ENCODE measurements at regions not wholly inside any gene's neighbourhood (a gene's known extent, or its start where the extent isn't known, plus 50 kb on each side); places are given as distances from the start of the nearest gene placed in this dataset.
"Not testable (repeated sequence)": the region's sequence is repeated elsewhere in the genome, so short reads cannot be mapped to it uniquely, and the experiment has no call there.

DNA sequence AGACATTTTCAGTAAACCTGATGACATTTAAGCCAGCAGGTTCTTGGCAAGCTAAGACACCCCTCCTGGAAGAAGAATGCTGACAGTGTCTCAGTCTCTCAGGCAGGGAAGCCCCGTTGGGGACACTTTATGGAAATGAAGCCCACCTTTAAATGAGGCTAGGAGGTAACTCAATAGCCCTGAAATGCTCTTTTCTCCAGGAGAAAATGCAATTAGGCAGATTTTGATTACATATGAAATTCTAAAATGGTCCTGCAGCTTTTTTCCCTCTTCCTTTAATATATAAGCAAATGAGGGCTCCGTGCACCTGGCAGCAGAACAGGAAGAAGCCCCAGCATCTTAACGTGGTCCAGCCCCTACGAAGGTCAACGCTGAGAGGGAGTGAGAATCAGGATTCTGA, 65.8 kb upstream of the CHST15 start:
- no peak for DNase-seq

DNA sequence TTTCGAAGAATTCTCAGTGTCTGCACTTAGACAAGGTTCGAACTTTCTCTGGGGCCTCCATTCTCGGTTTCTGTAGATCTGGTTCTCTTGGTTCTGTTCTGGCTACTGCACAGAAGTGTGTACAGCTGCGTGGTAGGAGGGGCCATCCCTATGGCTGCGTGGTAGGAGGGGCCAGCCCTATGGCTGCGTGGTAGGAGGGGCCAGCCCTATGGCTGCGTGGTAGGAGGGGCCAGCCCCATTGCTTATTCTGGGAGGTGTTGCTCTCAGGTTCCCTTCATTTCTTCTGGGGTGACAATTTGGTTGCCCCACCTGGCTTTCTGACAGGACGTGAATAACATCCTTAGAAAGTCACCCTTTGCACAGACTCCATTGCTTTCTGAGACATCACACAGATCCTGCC, 65.2 kb upstream of the CHST15 start:
- DNase-seq: no peak

DNA sequence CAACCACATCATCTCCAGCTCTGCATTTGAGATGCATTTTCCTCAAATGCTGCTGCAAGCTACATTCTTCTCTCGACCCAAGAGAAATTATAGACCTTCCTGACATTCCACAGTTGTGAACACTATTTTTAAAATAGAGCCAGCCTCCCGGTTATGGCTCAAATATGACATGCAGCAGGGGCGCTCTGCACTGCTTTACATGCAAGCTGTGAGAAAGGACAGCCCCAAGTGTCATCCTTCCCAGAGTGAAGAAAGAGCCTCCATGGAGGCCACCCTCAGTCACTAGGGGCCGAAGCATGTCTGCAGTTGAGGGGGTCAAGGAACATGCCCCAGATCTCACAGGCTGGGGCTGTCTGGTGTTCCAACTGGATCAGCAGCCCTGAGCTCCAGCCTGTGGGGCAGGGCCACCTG, 63.9 kb upstream of the CHST15 start:
- DNase-seq: no peak

DNA sequence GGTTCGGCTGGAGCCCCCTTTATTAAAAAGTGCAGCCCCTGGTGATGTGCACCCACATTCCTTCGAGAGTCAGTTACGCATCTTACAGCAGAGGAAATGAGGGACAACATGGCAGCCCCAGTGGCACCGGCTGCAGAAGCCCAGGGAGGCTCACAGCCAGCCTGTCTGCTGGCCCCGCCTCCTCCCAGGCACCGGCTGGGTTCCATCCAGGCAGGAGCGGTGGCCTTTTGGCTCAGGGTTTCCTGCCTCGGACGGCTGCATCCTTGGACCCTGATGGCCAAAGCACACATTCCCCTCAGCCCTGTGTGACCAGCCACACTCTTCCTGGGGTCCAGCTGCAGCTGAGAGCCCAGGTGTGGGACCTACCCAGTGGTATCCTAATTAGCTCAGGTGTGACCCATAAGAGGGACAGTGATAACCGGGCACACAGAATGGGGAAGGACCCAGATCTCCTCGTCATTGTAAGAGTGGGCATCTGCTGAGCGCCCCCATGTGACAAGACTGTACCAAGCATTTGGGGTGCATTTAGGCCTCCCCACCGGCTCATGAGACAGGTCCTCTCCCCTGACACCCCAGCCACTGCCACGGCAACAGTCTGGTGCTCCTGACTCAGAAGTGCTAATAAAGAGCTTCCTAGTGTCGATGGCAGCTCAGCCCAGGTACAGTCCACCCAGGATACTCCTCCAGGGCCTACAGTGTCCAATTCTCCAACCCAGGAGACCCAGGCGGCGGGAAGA, 63.3 kb upstream of the CHST15 start:
- no peak for DNase-seq

DNA sequence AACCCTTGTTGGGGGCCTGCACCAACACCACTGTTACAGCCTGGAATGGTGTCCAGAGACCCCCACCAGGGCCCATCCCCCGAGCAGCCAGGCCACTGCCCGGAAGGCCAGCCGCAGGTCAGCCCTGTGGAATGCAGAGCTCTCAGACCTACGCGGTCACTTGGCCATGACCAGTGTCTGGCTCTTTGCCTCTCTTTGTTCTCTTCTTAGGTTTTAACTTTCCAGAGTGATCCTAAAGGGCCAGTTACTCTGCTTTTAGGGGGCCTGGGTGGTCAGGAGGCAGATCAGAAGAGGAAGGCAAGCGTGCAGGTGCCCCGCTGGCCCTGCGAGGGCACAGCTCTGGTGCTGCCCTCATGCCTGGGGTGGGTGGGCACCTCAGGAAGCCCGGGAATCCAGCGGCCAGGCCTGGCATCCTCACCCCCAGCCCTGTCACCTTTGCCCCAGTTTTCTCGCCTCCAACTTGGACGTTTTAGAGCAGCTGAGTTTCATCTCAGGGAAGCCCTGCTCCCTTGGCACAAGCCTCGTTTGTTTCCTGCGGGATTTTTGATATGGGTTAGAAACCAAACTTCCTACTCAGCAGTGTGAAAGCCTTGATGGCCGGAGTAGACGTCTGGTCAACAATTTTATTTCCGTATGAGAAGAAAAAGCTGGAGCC, 62.5 kb upstream of the CHST15 start:
- no peak for DNase-seq

DNA sequence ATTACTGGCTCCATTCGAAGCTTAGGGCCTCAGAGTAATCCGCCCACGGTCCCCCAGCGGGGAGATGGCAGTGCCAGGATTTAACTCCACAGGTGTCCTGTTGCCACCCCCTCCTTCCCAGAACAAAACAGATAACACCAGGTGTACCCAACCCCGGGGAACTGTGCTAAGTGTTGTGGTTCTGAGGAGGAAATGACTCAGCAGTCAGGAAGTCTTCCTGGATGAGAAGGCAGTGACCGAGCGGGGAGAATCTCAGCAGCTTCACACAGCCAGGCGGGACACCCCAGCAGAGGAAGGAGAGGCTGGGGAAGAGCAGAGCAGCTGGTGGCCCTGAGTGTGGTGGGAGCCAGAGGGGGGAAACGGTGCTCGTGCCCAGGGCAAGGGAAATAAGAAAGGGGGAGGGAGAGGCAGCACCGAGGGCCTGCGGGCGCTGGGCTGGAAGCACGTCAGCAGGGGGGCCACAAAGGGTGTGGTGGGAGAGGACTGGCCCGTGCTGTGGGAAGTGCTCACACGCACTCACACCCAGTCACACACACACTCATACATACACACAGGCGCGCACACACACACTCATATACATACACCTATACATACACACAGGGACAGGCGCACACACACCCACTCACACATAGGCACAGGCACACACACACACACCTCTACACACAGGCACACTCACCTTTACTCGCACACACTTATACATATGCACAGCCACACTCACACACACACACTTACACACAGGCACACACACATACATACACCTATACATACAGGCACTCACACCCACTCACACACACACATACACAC, 59.8 kb upstream of the CHST15 start:
- peak; percentile 27 to 48 for DNase-seq

DNA sequence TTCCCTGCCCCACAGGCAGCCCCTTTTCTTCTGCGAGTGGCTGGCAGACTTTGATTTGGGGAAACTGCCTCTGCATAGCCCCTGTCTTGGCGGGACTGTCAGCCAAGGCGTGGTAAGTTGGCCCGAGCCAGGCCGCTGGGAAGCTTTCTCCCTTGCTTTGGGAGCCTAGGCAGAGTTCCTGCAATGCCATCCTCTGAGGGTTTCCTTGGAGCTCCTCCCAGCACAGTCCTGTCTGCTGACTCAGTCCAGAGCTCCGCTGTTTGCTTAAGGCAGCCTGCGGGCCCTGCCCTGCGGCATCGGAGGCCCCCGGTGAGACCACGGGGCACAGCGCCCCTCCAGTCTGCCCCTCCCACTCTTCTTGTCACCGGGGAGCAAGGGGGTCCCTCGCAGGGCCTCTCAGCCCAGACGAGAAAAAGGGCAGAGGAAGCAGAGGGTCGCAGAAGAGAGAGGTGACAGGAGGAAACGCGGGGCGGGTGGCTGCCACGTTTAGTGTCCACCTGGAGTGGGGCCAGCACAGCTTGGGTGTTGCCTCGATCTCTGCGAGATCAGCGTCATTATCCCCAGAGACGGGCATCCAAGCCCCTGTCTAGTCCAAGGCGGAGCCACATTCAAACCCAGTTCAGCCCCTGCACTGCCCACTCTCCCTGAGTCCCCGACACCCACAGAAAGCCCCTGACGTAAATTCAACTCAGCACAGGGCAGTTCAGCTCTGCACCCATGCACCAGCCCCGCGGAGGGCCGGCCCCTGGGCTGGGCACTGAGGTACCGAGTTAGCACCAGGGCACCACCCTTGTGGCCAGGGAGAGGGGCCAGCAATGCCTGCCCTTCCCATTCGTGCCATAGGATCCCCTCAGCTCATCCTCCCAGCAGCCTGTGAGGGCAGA, 59.0 kb upstream of the CHST15 start:
- no peak for DNase-seq

DNA sequence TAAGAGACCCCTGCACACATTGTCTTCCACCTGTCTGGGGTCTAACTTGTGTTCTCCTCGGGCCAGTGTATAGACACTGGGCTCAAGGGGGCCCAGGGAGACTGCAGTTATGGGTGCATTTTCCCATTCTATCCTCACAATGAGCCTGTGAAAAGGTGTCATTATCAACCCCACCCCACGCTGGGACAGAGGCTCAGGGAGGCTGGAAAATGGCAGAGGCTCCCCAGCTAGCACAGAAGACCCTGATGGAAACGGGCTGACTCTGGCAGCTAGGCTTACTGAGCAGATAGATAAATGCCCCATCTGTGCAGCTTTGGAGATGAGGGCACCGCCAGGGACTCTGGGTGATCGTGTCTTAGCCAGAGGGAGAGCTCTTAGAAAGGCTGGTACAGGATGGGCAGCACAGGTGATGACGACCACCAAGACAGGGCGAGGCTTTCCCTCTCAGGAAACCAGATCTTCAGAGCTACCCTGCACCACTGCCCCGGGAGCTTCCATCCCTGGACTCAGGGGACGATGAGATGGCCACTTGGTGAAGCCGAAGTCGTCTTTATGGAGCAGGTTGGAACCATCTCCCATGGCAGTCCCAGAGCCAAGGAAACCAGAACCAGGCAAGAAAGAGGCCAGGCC, 58.2 kb upstream of the CHST15 start:
- DNase-seq: no peak

DNA sequence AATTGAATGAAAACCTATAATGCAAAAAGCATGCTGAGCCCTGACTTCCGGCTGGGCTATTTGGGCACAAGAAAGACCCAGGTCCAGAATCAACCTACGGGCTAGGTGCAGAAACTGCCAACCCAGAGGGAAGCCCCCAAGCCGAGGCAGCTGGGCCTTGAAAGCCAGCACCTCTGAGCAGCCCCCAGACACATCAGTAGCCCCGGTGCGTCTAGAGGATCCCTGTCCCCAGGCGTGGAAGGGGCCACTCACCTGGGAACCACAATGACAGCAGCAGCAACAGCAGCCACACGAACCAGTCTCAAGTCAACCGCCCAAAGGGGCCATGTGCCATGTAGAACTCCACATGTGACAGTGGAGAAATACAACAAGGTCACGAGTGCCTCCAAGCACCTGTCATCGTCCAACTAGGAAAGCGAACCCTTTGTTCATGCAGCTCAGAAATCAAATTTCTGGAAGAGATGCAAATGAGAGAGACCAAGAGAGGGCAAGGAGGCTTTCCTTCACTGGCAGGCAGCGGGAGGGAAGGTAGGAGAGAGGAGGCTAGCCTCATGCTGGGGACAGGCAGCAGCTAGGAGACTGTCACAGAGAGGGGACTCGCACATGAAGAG, 57.5 kb upstream of the CHST15 start:
- no peak for DNase-seq

DNA sequence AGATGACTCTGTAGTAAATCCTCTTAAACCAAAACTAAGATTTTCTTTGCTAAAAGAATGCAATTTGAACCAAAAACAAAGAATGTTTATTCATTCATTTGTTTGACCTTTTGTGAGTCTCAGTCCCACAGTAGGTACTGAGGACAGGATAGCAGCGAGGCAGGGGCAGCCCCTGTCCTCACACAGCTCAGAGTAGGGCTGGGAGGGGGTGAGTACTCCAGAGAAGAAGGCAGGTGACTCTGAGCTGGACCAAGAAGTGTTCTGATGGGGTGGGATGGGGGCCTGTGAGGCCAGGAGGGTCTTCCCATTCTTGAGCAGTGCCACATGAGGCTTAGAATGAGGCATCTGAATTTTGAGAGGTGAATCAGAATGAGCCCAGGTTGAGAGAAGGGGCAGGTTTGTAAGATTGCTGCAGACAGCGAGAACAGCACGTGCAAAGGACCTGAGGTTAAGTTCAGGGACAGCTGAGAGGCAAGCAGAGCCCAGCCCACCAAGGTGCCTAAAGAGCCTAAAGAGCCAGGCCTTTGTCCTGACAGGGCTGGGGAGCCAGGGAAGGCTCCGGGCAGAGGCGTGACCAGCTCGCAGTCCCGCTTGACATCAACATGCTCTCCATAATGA, 56.9 kb upstream of the CHST15 start:
- no peak for DNase-seq

DNA sequence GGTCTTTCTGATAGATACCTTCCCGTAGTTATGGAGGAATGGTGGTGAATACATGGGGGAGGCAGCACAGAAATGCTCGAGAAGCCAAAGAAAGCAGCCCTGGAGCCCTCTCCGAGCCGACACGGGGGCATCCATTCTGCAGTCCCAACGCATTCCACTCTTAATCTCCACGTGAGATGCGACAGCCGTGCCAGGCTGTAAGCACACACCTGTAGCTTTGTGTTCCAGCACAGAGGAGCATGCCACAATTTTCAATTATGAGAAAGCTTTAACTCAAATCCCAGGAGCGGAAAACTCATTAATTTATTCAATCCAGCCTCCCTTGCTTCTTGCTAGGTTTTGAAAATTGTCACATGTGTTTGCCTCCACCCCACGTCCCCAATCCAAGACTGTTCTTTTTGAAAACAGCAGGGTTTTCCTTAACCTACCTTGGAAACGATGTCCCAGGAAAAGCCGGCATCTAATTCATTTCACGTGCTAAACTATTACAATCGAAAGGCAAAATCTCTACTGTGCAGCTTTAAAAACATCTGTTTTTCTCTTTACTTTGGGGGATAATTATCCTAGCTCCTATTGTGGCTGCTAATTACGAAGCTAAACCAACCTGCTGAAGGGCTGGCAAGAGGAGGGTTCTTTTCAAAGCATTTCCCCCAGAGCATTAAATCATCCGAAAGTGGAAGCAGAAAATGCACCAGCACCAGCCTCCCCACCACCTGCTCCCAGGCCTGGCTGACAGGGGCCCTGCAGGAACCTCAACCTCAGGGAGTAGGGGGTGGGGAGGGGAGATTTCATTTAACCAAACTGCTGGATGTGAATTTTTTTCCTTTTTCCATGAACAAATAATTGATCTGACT, 56.0 kb upstream of the CHST15 start:
- DNase-seq: no peak

DNA sequence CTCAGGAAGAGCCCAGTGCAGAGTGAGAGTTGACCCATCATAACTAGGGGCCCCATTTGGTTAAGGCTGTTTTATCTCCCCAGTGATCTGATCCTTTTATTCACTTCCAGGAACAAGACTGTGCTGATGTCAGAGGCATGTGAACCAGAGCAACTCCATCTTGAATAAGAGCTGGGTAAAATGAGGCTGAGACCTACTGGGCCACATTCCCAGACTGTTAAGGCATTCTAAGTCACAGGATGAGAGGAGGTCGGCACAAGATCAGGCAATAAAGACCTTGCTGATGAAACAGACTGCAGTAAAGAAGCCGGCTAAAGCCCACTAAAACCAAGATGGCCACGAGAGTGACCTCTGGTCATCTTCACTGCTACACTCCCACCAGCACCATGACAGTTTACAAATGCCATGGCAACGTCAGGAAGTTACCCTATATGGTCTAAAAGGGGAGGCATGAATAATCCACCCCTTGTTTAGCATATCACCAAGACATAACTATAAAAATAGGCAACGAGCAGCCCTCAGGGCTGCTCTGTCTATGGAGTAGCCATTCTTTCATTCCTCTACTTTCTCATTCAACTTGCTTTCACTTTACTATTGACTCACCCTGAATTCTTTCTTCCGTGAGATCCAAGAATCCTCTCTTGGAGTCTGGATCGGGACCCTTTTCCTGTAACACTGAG, 55.3 kb upstream of the CHST15 start:
- DNase-seq: not testable (repeated sequence)

DNA sequence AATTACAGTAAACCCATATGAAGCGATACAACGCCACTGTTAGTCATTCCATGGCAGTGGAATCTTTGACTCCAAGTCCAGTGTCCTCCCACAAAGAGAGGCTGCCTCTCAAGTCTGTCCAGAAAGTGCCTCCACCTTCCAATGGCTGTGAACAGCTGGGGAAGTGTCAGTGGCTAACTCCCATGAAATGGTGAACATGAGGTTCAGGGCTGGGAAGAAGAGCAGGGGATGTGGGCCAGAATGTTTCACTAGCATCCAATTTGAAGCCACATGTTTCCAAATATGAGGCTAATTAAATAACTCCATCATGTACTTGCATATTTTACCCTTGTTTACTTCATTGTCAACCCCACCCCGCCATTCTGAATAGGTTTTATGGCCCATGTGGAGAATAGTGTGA, 53.1 kb upstream of the CHST15 start:
- DNase-seq: no peak

DNA sequence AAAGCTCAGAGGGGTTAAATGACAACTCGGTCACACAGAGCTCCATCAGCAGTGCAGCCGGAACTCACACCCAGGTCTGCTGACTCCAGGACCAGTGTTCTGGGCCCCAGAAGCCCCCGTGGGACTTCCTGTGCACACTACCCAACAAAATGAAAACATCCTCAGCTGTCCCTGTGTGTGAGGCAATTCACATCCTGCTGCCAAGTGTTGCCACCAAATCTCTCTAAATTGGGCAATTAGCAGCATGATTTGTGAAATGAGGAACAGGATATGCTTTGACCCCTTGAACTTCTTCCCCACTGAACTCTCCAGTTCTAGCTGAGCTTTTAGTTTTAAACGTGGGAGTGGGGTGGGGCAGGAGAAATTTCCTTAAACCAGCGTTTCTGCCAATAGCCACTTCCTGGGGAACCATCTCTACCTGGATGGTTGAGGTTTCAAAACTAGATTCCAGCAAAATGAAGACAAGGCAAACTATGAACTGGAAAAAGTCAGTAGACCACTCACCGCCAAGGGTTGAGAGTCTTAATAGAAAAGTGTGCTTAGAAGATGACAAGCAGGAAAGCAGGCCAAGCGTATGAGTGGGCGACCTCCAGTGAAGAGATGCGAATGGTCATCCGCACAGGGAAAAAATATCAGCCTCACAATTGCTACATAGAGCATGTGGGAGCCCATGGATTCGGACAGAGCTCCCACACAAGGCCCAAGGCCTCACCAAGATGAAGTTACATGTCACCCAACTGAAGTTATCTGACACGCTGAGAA, 51.9 kb upstream of the CHST15 start:
- no peak for DNase-seq

DNA sequence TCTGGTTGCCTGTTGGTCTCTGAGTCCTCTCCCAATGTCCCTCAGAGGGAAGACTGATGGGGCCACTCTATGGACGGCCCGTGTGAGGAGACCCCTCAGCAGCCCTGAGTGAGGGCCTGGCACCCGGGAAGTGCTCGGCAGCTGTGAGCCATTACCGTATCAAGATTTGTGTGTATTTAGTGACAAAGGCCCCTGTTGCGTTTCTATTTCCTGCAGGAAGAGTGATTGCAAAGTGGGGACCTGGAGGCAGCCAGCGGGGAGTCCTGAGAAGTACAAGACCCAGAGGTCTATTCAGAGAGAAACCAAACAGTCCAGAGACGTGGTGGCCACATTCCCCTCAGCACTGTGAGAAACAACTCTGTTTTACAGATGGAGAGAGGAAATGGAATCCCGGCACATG, 51.1 kb upstream of the CHST15 start:
- DNase-seq: no peak

DNA sequence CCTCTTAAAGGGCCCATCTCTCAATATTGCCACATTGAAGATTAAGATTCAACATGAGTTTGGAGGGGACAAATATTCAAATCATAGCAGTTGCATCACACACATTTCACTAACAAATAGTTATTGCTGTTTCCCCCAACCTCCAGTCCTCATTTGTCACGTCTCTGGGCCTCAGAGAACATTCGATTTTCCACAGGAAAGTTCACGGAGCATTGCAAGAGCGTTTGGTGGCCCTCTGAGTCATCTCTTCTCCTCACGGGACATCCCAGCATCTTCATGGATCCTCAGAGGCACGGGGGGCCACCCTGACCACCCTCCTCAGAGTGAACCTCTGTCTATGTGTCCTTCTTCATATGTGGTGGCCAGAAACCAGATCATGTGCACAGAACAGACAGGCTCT, 50.3 kb upstream of the CHST15 start:
- no peak for DNase-seq

Measured in activated CD4-positive, alpha-beta T cell treated with anti-CD3 and anti-CD28 coated beads, Interleukin-2, amount 50 U/mL, for 48 hours (primary cell).